SK-N-SH (cell line): ENCODE measurements at regions not wholly inside any gene's neighbourhood (a gene's known extent, or its start where the extent isn't known, plus 50 kb on each side); places are given as distances from the start of the nearest gene placed in this dataset.

Source experiments
- CTCF ChIA-PET: fragments of 300-600, 350-600 bp; formaldehyde crosslinking; extraction: SDS; loops from one replicate; lab custom pipeline; 2021; lab: Yijun Ruan, JAX
- POLR2A ChIA-PET: fragments of 350-600 bp; sonication (Branson Sonifier 250); formaldehyde crosslinking; extraction: SDS; loops from one replicate; lab custom pipeline; 2020; ENCODE audit warnings: antibody characterized with exemption, inconsistent platforms; lab: Yijun Ruan, JAX
- DNase-seq: peaks from one replicate; pipeline ENCODE4 v3.0.0; 2012
- H2AFZ ChIP-seq: fragments of 200-600 bp; sonication (generic); 2 replicates; pipeline ENCODE4 v1.8.1; 2016; ENCODE audit warnings: antibody characterized with exemption, mild to moderate bottlenecking, low read depth
- H3F3A ChIP-seq: fragments of 200-600 bp; sonication (generic); replicated peaks from 2 replicates; pipeline ENCODE3; 2016; ENCODE audit warnings: antibody characterized with exemption, mild to moderate bottlenecking; ENCODE audit not compliant: insufficient read depth
- H3K27ac ChIP-seq, 2 experiments: fragments of 200-500 bp in 1 of 2; fragments of 200-600 bp in 1 of 2; sonication (Bioruptor generic) in 1 of 2; sonication (generic), shearing (Covaris generic) in 1 of 2; 2 replicates each; pipeline versions ENCODE4 v1.5.1 to v1.6.1; 2014 to 2016; ENCODE audit warnings: low read depth in 2 of 2, inconsistent platforms in 1 of 2, low read length in 1 of 2, mild to moderate bottlenecking in 1 of 2, mixed read lengths in 1 of 2
- H3K27me3 ChIP-seq: fragments of 200-600 bp; sonication (generic), shearing (Covaris generic); 2 replicates; pipeline ENCODE4 v1.6.1; 2016; ENCODE audit warnings: mixed run types; ENCODE audit not compliant: insufficient read depth
- H3K36me3 ChIP-seq, 2 experiments: fragments of 200-500 bp in 1 of 2; fragments of 200-600 bp in 1 of 2; sonication (Bioruptor generic) in 1 of 2; sonication (generic) in 1 of 2; replicated peaks in 1 of 2; 2 replicates each; pipeline versions ENCODE3 to v1.5.1; 2014 to 2016; ENCODE audit warnings: low read length in 1 of 2, mild to moderate bottlenecking in 1 of 2; ENCODE audit not compliant: insufficient read depth in 2 of 2, control insufficient read depth in 1 of 2
- H3K4me1 ChIP-seq, 2 experiments: fragments of 200-500 bp in 1 of 2; fragments of 200-600 bp in 1 of 2; sonication (Bioruptor generic) in 1 of 2; sonication (generic), shearing (Covaris generic) in 1 of 2; 2 replicates each; pipeline versions ENCODE4 v1.5.1 to v1.6.1; 2014 to 2016; ENCODE audit warnings: low read depth in 1 of 2, low read length in 1 of 2, mixed run types in 1 of 2; ENCODE audit not compliant: insufficient read depth in 2 of 2, control insufficient read depth in 1 of 2
- H3K4me2 ChIP-seq: fragments of 200-600 bp; sonication (generic), shearing (Covaris generic); 2 replicates; pipeline ENCODE4 v1.6.1; 2017; ENCODE audit warnings: mixed run types
- H3K4me3 ChIP-seq, 2 experiments: fragments of 200-500 bp in 1 of 2; fragments of 200-600 bp in 1 of 2; sonication (Bioruptor generic) in 1 of 2; sonication (generic), shearing (Covaris generic) in 1 of 2; 2 replicates each; pipeline versions ENCODE4 v1.5.1 to v1.8.1; 2014 to 2016; ENCODE audit warnings: low read depth in 2 of 2, inconsistent platforms in 1 of 2, low read length in 1 of 2, mild to moderate bottlenecking in 1 of 2, mixed read lengths in 1 of 2, moderate library complexity in 1 of 2
- H3K79me2 ChIP-seq: fragments of 200-600 bp; sonication (generic); 2 replicates; pipeline ENCODE4 v1.8.1; 2017; ENCODE audit warnings: mild to moderate bottlenecking; ENCODE audit not compliant: insufficient read depth
- H3K9ac ChIP-seq: fragments of 200-600 bp; sonication (generic); 2 replicates; pipeline ENCODE4 v1.6.1; 2017; ENCODE audit warnings: mixed run types
- H3K9me2 ChIP-seq: fragments of 200-600 bp; sonication (generic); 2 replicates; pipeline ENCODE4 v1.6.1; 2017; ENCODE audit warnings: mixed run types
- H3K9me3 ChIP-seq: fragments of 200-600 bp; sonication (generic); 2 replicates; pipeline ENCODE4 v1.6.1; 2017; ENCODE audit warnings: mixed run types, mild to moderate bottlenecking, moderate library complexity
- H4K20me1 ChIP-seq: fragments of 200-600 bp; sonication (generic); 2 replicates; pipeline ENCODE4 v1.6.1; 2017; ENCODE audit warnings: mild to moderate bottlenecking, mixed run types; ENCODE audit not compliant: insufficient read depth
- CHD2 ChIP-seq: fragments of 150-350 bp; IDR thresholded peaks from 2 replicates; pipeline ENCODE4 v1.6.1; 2018; ENCODE audit warnings: low read length; ENCODE audit not compliant: partially characterized antibody
- ELF1 ChIP-seq: IDR thresholded peaks from 2 replicates; pipeline ENCODE4 v1.4.0; 2012
- EP300 ChIP-seq, 2 experiments: IDR thresholded peaks; 2 replicates each; pipeline versions ENCODE4 v1.4.0 to v1.6.1; 2012; ENCODE audit warnings: borderline replicate concordance in 1 of 2, low read depth in 1 of 2, low read length in 1 of 2
- FOSL2 ChIP-seq: IDR thresholded peaks from 2 replicates; pipeline ENCODE4 v1.4.0; 2012; ENCODE audit warnings: low read depth, mild to moderate bottlenecking, moderate library complexity, borderline replicate concordance
- FOXJ3 ChIP-seq: sonication (generic); formaldehyde crosslinking; IDR thresholded peaks from 2 replicates; pipeline ENCODE4 v1.5.1; 2020; ENCODE audit warnings: mild to moderate bottlenecking, missing genetic modification reagents
- FOXM1 ChIP-seq: IDR thresholded peaks from 2 replicates; pipeline ENCODE4 v1.4.0; 2012; ENCODE audit warnings: low read depth, mild to moderate bottlenecking
- GATA2 ChIP-seq: sonication (generic); formaldehyde crosslinking; IDR thresholded peaks from 2 replicates; pipeline ENCODE4 v1.5.0; 2020; ENCODE audit warnings: mild to moderate bottlenecking, missing genetic modification reagents
- MXI1 ChIP-seq: IDR thresholded peaks from 2 replicates; pipeline ENCODE4 v1.6.1; 2012; ENCODE audit warnings: mild to moderate bottlenecking, low read depth, low read length, improper control_type of control experiment
- NFIC ChIP-seq: IDR thresholded peaks from 2 replicates; pipeline ENCODE4 v1.4.0; 2012; ENCODE audit warnings: borderline replicate concordance
- NRF1 ChIP-seq: IDR thresholded peaks from 2 replicates; pipeline ENCODE4 v1.6.1; 2012; ENCODE audit warnings: low read depth, mild to moderate bottlenecking, low read length
- RAD21 ChIP-seq: IDR thresholded peaks from 2 replicates; pipeline ENCODE4 v1.6.1; 2012; ENCODE audit warnings: mild to moderate bottlenecking, low read length
- SIN3A ChIP-seq: IDR thresholded peaks from 2 replicates; pipeline ENCODE4 v1.6.1; 2012; ENCODE audit warnings: low read depth, mild to moderate bottlenecking, low read length, moderate library complexity, borderline replicate concordance
- TCF12 ChIP-seq: IDR thresholded peaks from 2 replicates; pipeline ENCODE4 v1.4.0; 2012
- USF1 ChIP-seq: IDR thresholded peaks from 2 replicates; pipeline ENCODE4 v1.4.0; 2012; ENCODE audit warnings: low read depth, borderline replicate concordance
- WGBS: methylation state at CpG from one replicate; pipeline ENCODE4 v1.1.6; 2017; ENCODE audit warnings: low lambda C conversion rate; 5-methylcytosine and 5-hydroxymethylcytosine counted together
- TF ChIP-seq, protein P1 (sequence below): IDR thresholded peaks from 2 replicates; pipeline ENCODE4 v1.6.1; 2012; ENCODE audit warnings: mild to moderate bottlenecking, low read depth, low read length, moderate library complexity

- no peaks in the 10 kb centered on the region for H3K9me2 ChIP-seq
- H3K36me3 ChIP-seq = no peaks in the 10 kb centered on the region
- H3K4me2 ChIP-seq = no peak overlapping the region
- H3K9me3 ChIP-seq = peaks cover 12% of the 10 kb centered on the region; the same call in 1 of the 2 replicates
- no peak for TF ChIP-seq CHD2
- TF ChIP-seq, protein P1, sequence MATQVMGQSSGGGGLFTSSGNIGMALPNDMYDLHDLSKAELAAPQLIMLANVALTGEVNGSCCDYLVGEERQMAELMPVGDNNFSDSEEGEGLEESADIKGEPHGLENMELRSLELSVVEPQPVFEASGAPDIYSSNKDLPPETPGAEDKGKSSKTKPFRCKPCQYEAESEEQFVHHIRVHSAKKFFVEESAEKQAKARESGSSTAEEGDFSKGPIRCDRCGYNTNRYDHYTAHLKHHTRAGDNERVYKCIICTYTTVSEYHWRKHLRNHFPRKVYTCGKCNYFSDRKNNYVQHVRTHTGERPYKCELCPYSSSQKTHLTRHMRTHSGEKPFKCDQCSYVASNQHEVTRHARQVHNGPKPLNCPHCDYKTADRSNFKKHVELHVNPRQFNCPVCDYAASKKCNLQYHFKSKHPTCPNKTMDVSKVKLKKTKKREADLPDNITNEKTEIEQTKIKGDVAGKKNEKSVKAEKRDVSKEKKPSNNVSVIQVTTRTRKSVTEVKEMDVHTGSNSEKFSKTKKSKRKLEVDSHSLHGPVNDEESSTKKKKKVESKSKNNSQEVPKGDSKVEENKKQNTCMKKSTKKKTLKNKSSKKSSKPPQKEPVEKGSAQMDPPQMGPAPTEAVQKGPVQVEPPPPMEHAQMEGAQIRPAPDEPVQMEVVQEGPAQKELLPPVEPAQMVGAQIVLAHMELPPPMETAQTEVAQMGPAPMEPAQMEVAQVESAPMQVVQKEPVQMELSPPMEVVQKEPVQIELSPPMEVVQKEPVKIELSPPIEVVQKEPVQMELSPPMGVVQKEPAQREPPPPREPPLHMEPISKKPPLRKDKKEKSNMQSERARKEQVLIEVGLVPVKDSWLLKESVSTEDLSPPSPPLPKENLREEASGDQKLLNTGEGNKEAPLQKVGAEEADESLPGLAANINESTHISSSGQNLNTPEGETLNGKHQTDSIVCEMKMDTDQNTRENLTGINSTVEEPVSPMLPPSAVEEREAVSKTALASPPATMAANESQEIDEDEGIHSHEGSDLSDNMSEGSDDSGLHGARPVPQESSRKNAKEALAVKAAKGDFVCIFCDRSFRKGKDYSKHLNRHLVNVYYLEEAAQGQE = no peak
- TF ChIP-seq SIN3A = no peak
- H3K27ac ChIP-seq = no peak overlapping the region
- WGBS = 95% methylated on average over 5 of the region's 5 CpGs
- peaks cover 16% of the 10 kb centered on the region for H3F3A ChIP-seq
- no peaks in the 10 kb centered on the region for H4K20me1 ChIP-seq
- ChIA-PET CTCF (no interaction called here), POLR2A (no interaction called here)
- no peaks in the 10 kb centered on the region for H3K27me3 ChIP-seq
- H3K9ac ChIP-seq = no peak overlapping the region
- DNase-seq = no peak
- peaks cover 0 to 2% of the 10 kb centered on the region in 2 experiments; a peak in 1 of 4 replicates for H3K4me1 ChIP-seq
- H3K79me2 ChIP-seq = no peaks in the 10 kb centered on the region
- no peak overlapping the region for H3K4me3 ChIP-seq
- no peak overlapping the region for H2AFZ ChIP-seq
These were observed 137.5 kb downstream of the ZFP64 start for GRCh38 chr20:52054123-52054522.

DNA sequence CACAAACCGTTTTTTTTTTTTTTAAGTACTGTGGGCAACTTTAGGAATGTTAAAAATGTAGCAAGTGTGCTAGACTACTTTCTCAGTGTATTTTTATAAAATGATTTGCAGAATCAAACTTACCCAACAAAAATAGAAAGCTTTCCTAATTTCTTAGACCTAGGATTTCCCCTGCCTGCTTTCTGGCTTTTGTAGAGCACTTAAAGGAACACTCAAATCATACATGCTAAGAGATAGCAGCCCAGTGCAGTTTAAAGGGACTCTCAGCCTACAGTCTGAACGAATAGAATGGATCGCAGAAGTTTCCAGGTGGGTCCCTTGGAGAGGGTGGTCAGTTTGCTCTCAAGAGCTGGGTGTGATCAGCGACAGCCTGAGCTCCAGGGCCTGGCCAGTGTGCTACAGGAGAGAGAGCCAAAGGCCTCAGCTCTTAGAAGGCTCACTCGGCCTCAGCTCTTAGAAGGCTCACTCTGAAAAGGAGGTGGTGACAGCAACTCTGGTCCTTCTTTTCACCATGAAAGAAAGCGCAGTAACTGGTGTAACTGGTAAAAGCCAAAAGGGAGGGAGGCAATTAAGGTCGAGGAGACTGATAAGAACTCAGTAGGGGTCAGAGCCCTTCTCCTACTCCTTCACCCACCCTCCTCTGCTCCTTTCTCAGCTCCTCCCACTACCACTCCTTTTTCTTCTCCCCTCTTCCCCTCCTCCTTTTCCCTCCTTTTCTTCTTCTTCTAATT is 142.4 kb downstream of the ZFP64 start:
- H3K4me2 ChIP-seq = no peak overlapping the region; the same call in 1 of the 2 replicates
- POLR2A ChIA-PET = no interaction called here
- no peak overlapping the region; a peak in 1 of 4 replicates for H3K27ac ChIP-seq

More for the DNA sequence above, 142.4 kb downstream of the ZFP64 start:
- Histone ChIP-seq H3K4me1 (peaks cover 0 to 4% of the 10 kb centered on the region in 2 experiments; a peak in 1 of 4 replicates), H3K27me3 (no peaks in the 10 kb centered on the region), H3K4me3 (no peak overlapping the region), H3K9me2 (no peaks in the 10 kb centered on the region), H3K79me2 (no peaks in the 10 kb centered on the region), H3K36me3 (no peaks in the 10 kb centered on the region), H3K9me3 (no peaks in the 10 kb centered on the region), H3F3A (no peaks in the 10 kb centered on the region), H2AFZ (no peak overlapping the region), H4K20me1 (no peaks in the 10 kb centered on the region), H3K9ac (no peak overlapping the region)
- no peak for DNase-seq
- CTCF ChIA-PET = interaction anchor here (1.8 kb wide), 1 partner anchor 11 kb away, joined by 6 read pairs; no protein-coding TSS in a partner anchor
- no peak for TF ChIP-seq EP300 (IDR thresholded peaks at IDR 0.05; ENCODE audit: borderline replicate concordance in 1 of 2, low read depth in 1 of 2, low read length in 1 of 2)
- TF ChIP-seq NFIC = no peak
- no peak for TF ChIP-seq GATA2 (CRISPR knock-in tag)
- TF ChIP-seq CHD2 = no peak
- TF ChIP-seq ELF1 = no peak
- TF ChIP-seq SIN3A = no peak
- no peak for TF ChIP-seq RAD21
- no peak for TF ChIP-seq FOXJ3 (CRISPR knock-in tag)
- no peak for TF ChIP-seq FOXM1
- TF ChIP-seq FOSL2 = no peak
- no peak for TF ChIP-seq NRF1
- TF ChIP-seq USF1 = no peak
- no peak for TF ChIP-seq TCF12
- no peak for TF ChIP-seq MXI1
- 82% methylated on average over 7 of the region's 7 CpGs for WGBS
